GM12878 (cell line): ENCODE measurements at regions not wholly inside any gene's neighbourhood (a gene's known extent, or its start where the extent isn't known, plus 50 kb on each side); places are given as distances from the start of the nearest gene placed in this dataset.

Experiments used
- ATAC-seq: fragments of 200-7000 bp; cut with Tn5 transposase; 3 replicates; pipeline ENCODE4 v1.9.1; 2020; ENCODE audit warnings: mild to moderate bottlenecking, moderate library complexity
- BruUV-seq: library from RNA; stranded (reverse); fragments of 400-500 nt; replicated peaks from 2 replicates; lab custom pipeline; 2021; lab: Mats Ljungman, UMichigan
- CTCF ChIA-PET: fragments of 300-600 bp; sonication (Branson Sonifier 250); formaldehyde crosslinking; extraction: SDS; loops from one replicate; lab custom pipeline; 2021; ENCODE audit warnings: inconsistent platforms; lab: Yijun Ruan, JAX
- POLR2A ChIA-PET: fragments of 350-600 bp; formaldehyde crosslinking; extraction: SDS; loops from one replicate; lab custom pipeline; 2021; ENCODE audit warnings: inconsistent platforms; lab: Charles Lee
- RAD21 ChIA-PET: fragments of 300-600 bp; sonication (Branson Sonifier 250); formaldehyde crosslinking; loops from one replicate; lab custom pipeline; 2023; ENCODE audit warnings: antibody characterized with exemption; ENCODE audit not compliant: unreplicated experiment; lab: Charles Lee
- SMC1A ChIA-PET: fragments of 300-600 bp; sonication (Branson Sonifier 250); formaldehyde crosslinking; loops from one replicate; lab custom pipeline; 2023; ENCODE audit not compliant: unreplicated experiment, uncharacterized antibody; lab: Charles Lee
- DNase-seq: peaks from one replicate; pipeline ENCODE4 v3.0.0-alpha.2; 2011; ENCODE audit warnings: low read depth, low spot score
- FAIRE-seq: peaks from 3 replicates; lab custom pipeline; 2011; peaks lifted over from hg19 to GRCh38; lab: Jason Lieb, UNC
- H2AFZ ChIP-seq: 2 replicates; pipeline ENCODE4 v1.6.0; 2011; ENCODE audit warnings: low read depth, low read length, control low read depth; ENCODE audit not compliant: control insufficient read depth
- H3K27ac ChIP-seq: 2 replicates; pipeline ENCODE4 v1.5.1; 2011; ENCODE audit warnings: control low read depth; ENCODE audit not compliant: control insufficient read depth, insufficient read depth
- H3K27me3 ChIP-seq, 2 experiments: replicated peaks in 1 of 2; 2 replicates each; pipeline versions ENCODE4 v1.6.0 to v1.6.1; 2011; ENCODE audit warnings: low read length in 1 of 2; ENCODE audit not compliant: control insufficient read depth in 2 of 2, insufficient read depth in 2 of 2
- H3K36me3 ChIP-seq, 2 experiments: 2 replicates each; pipeline ENCODE4 v1.5.1; 2011; ENCODE audit warnings: low read length in 1 of 2; ENCODE audit not compliant: control insufficient read depth in 2 of 2, insufficient read depth in 2 of 2
- H3K4me1 ChIP-seq: 2 replicates; pipeline ENCODE4 v1.6.1; 2011; ENCODE audit warnings: mild to moderate bottlenecking, low read length, moderate library complexity, mixed read lengths; ENCODE audit not compliant: control insufficient read depth, insufficient read depth
- H3K4me2 ChIP-seq: 2 replicates; pipeline ENCODE4 v1.6.0; 2011; ENCODE audit warnings: control low read depth; ENCODE audit not compliant: control insufficient read depth, insufficient read depth
- H3K4me3 ChIP-seq: fragments of 200-600 bp; sonication (generic); 2 replicates; pipeline ENCODE4 v1.5.1; 2016
- H3K79me2 ChIP-seq: 2 replicates; pipeline ENCODE4 v1.6.0; 2011; ENCODE audit warnings: low read length; ENCODE audit not compliant: control insufficient read depth, insufficient read depth
- H3K9ac ChIP-seq: 2 replicates; pipeline ENCODE4 v1.8.0; 2011; ENCODE audit warnings: low read length, control low read depth, mixed read lengths; ENCODE audit not compliant: control insufficient read depth, insufficient read depth
- H3K9me3 ChIP-seq: replicated peaks from 3 replicates; pipeline ENCODE4 v1.5.1; 2011; ENCODE audit warnings: mild to moderate bottlenecking, low read length; ENCODE audit not compliant: control insufficient read depth, insufficient read depth
- H4K20me1 ChIP-seq: 2 replicates; pipeline ENCODE4 v1.6.0; 2011; ENCODE audit not compliant: control insufficient read depth, insufficient read depth
- ATF7 ChIP-seq: fragments of 450-650 bp; IDR thresholded peaks from 2 replicates; pipeline ENCODE4 v1.6.1; 2016; ENCODE audit warnings: low read depth, mild to moderate bottlenecking
- MTA2 ChIP-seq: fragments of 450-650 bp; IDR thresholded peaks from 2 replicates; pipeline ENCODE4 v1.6.1; 2016; ENCODE audit warnings: low read depth, mild to moderate bottlenecking, moderate library complexity
- RAD21 ChIP-seq: IDR thresholded peaks from 2 replicates; pipeline ENCODE4 v1.6.1; 2011; ENCODE audit warnings: mild to moderate bottlenecking, low read depth, low read length, moderate library complexity; ENCODE audit not compliant: insufficient read depth
- SP1 ChIP-seq: IDR thresholded peaks from one replicate; pipeline ENCODE4 v1.6.1; 2011; ENCODE audit warnings: low read depth, low read length
- SREBF1 ChIP-seq: IDR thresholded peaks from 2 replicates; pipeline ENCODE4 v1.6.1; 2012; ENCODE audit warnings: mild to moderate bottlenecking, low read length
- STAT1 ChIP-seq: fragments of 450-650 bp; conservative IDR thresholded peaks from 2 replicates; pipeline ENCODE4 v1.6.1; 2014; ENCODE audit warnings: antibody characterized with exemption, mild to moderate bottlenecking
- WGBS: methylation state at CpG from one replicate; pipeline ENCODE4 v1.1.6; 2016; ENCODE audit warnings: low lambda C conversion rate; ENCODE audit not compliant: insufficient replicate concordance, insufficient coverage; ENCODE audit errors: missing lambda C conversion rate; 5-methylcytosine and 5-hydroxymethylcytosine counted together
- in situ Hi-C: fragments of 300-500 bp; cut with MboI; formaldehyde crosslinking; loops from 9 replicates; pipeline ENCODE4 v1.14.3; 2018; ENCODE audit warnings: mixed read lengths
- intact Hi-C: fragments of 100-400 bp; cut with micrococcal nuclease; formaldehyde crosslinking; loops from one replicate; pipeline ENCODE4 v1.14.2; 2022; ENCODE audit not compliant: unreplicated experiment
- TF ChIP-seq, protein P1 (sequence below): fragments of 450-650 bp; IDR thresholded peaks from 2 replicates; pipeline ENCODE4 v1.6.1; 2017; ENCODE audit warnings: mild to moderate bottlenecking, moderate library complexity

DNA sequence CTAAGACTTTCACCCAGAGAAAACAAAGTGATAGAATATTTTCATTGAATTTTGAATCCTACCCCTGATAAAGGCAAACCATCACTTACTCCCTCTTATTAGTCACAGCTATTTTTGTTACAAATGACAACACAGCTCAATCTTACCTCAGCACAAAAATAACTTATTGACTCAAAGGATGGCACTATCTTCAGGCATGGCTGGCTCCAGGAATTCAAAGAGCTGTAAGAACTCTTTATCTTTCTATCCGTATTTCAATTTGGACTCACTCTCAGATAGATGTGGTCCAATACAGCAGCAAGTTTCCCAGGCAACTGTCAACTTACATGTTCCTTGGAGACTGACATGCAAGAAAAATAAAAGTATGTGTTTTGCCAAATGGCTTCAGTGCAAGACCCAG lies 709.4 kb upstream of the MDGA2 start:
- no peak for DNase-seq
- intact Hi-C loops, result no loop called here
- Histone ChIP-seq H3K4me3 (no peak overlapping the region), H3K9ac (no peak overlapping the region), H3K4me2 (no peak overlapping the region)
- ChIA-PET CTCF (interaction anchor here (1.5 kb wide), 1 partner anchor 11 kb away, joined by 5 read pairs; no protein-coding TSS in a partner anchor), RAD21 (no interaction called here)
- 62% methylated on average over 1 of the region's 1 CpG for WGBS
- in situ Hi-C loops, result no loop called here
- TF ChIP-seq ATF7, result no peak
- TF ChIP-seq, protein P1, sequence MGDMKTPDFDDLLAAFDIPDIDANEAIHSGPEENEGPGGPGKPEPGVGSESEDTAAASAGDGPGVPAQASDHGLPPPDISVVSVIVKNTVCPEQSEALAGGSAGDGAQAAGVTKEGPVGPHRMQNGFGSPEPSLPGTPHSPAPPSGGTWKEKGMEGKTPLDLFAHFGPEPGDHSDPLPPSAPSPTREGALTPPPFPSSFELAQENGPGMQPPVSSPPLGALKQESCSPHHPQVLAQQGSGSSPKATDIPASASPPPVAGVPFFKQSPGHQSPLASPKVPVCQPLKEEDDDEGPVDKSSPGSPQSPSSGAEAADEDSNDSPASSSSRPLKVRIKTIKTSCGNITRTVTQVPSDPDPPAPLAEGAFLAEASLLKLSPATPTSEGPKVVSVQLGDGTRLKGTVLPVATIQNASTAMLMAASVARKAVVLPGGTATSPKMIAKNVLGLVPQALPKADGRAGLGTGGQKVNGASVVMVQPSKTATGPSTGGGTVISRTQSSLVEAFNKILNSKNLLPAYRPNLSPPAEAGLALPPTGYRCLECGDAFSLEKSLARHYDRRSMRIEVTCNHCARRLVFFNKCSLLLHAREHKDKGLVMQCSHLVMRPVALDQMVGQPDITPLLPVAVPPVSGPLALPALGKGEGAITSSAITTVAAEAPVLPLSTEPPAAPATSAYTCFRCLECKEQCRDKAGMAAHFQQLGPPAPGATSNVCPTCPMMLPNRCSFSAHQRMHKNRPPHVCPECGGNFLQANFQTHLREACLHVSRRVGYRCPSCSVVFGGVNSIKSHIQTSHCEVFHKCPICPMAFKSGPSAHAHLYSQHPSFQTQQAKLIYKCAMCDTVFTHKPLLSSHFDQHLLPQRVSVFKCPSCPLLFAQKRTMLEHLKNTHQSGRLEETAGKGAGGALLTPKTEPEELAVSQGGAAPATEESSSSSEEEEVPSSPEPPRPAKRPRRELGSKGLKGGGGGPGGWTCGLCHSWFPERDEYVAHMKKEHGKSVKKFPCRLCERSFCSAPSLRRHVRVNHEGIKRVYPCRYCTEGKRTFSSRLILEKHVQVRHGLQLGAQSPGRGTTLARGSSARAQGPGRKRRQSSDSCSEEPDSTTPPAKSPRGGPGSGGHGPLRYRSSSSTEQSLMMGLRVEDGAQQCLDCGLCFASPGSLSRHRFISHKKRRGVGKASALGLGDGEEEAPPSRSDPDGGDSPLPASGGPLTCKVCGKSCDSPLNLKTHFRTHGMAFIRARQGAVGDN, result no peak
- no peak for TF ChIP-seq STAT1
- TF ChIP-seq SP1, result no peak
- no peak for TF ChIP-seq MTA2
- no peak for TF ChIP-seq SREBF1
- TF ChIP-seq RAD21, result no peak
- TF ChIP-seq, all 136 proteins: peak for 0
- Histone ChIP-seq H3K36me3 (no peaks in the 10 kb centered on the region), H2AFZ (no peak overlapping the region), H3K27ac (no peak overlapping the region), H3K4me1 (no peaks in the 10 kb centered on the region), H4K20me1 (no peaks in the 10 kb centered on the region), H3K79me2 (no peaks in the 10 kb centered on the region), H3K27me3 (no peaks in the 10 kb centered on the region), H3K9me3 (no peaks in the 10 kb centered on the region)
- ChIA-PET POLR2A (interaction anchor here (0.7 kb wide), 1 partner anchor 373 kb away, joined by 3 read pairs; no protein-coding TSS in a partner anchor), SMC1A (no interaction called here)
- ATAC-seq (no peak), FAIRE-seq (no peak)
- BruUV-seq, result no TSS peak
